Osteoblast (primary cell): ENCODE measurements at regions not wholly inside any gene's neighbourhood (a gene's known extent, or its start where the extent isn't known, plus 50 kb on each side); places are given as distances from the start of the nearest gene placed in this dataset.
"Not testable (repeated sequence)": the region's sequence is repeated elsewhere in the genome, so short reads cannot be mapped to it uniquely, and the experiment has no call there.

Experiments
- DNase-seq: peaks from one replicate; pipeline ENCODE4 v3.0.0; 2011; ENCODE audit warnings: low spot score, mixed read lengths; ENCODE audit not compliant: insufficient read length; ENCODE audit errors: missing footprints
- H2AFZ ChIP-seq: 2 replicates; pipeline ENCODE4 v1.6.0; 2011; ENCODE audit warnings: mild to moderate bottlenecking, low read length
- H3K27ac ChIP-seq: 2 replicates; pipeline ENCODE4 v1.5.1; 2011; ENCODE audit warnings: mild to moderate bottlenecking, low read depth, low read length, moderate library complexity
- H3K27me3 ChIP-seq: 2 replicates; pipeline ENCODE4 v1.6.0; 2012; ENCODE audit warnings: mild to moderate bottlenecking, control low read depth, inconsistent platforms, low read length, moderate library complexity; ENCODE audit not compliant: insufficient read depth
- H3K36me3 ChIP-seq: 2 replicates; pipeline ENCODE4 v1.5.1; 2011; ENCODE audit warnings: mild to moderate bottlenecking, low read length, control low read depth, moderate library complexity; ENCODE audit not compliant: insufficient read depth
- H3K4me1 ChIP-seq: 2 replicates; pipeline ENCODE4 v1.5.1; 2011; ENCODE audit warnings: mild to moderate bottlenecking, low read length, control low read depth, moderate library complexity; ENCODE audit not compliant: insufficient read depth
- H3K4me2 ChIP-seq: 2 replicates; pipeline ENCODE4 v1.6.0; 2011; ENCODE audit warnings: mild to moderate bottlenecking, low read length; ENCODE audit not compliant: insufficient read depth
- H3K4me3 ChIP-seq: fragments of 200-600 bp; sonication (generic); 3 replicates; pipeline ENCODE4 v1.5.1; 2012; ENCODE audit warnings: mild to moderate bottlenecking, low read length, inconsistent platforms; ENCODE audit not compliant: insufficient read depth
- H3K79me2 ChIP-seq: 2 replicates; pipeline ENCODE4 v1.6.0; 2012; ENCODE audit warnings: mild to moderate bottlenecking, low read length, control low read depth, inconsistent platforms; ENCODE audit not compliant: insufficient read depth
- H3K9me3 ChIP-seq: 2 replicates; pipeline ENCODE4 v1.5.1; 2011; ENCODE audit warnings: low read depth, low read length, control low read depth
- H4K20me1 ChIP-seq: 2 replicates; pipeline ENCODE4 v1.6.0; 2012; ENCODE audit warnings: mild to moderate bottlenecking, low read length, control low read depth; ENCODE audit not compliant: insufficient read depth
- CTCF ChIP-seq: IDR thresholded peaks from 2 replicates; pipeline ENCODE4 v1.5.1; 2011; ENCODE audit warnings: mild to moderate bottlenecking, low read depth, low read length, moderate library complexity; ENCODE audit errors: extremely low read depth

GRCh38 chr5:26415987-26416779 is 622.2 kb downstream of the CDH9 start:
- Histone ChIP-seq H3K36me3 (no peaks in the 10 kb centered on the region), H4K20me1 (no peaks in the 10 kb centered on the region), H2AFZ (no peak overlapping the region), H3K27me3 (no peaks in the 10 kb centered on the region), H3K27ac (no peak overlapping the region), H3K4me3 (no peak overlapping the region), H3K79me2 (no peaks in the 10 kb centered on the region), H3K4me2 (no peak overlapping the region), H3K9me3 (no peaks in the 10 kb centered on the region), H3K4me1 (no peaks in the 10 kb centered on the region)
- DNase-seq = no peak
- no peak for TF ChIP-seq CTCF

- Histone ChIP-seq H3K4me1 (no peaks in the 10 kb centered on the region), H3K27me3 (no peaks in the 10 kb centered on the region), H4K20me1 (no peaks in the 10 kb centered on the region), H3K79me2 (no peaks in the 10 kb centered on the region), H3K27ac (no peak overlapping the region), H3K9me3 (no peaks in the 10 kb centered on the region), H3K36me3 (no peaks in the 10 kb centered on the region), H2AFZ (no peak overlapping the region), H3K4me2 (no peak overlapping the region), H3K4me3 (no peak overlapping the region)
- TF ChIP-seq CTCF = no peak
- DNase-seq = no peak
Observed at GRCh38 chr5:26390608-26391007, 647.8 kb downstream of the CDH9 start.

DNA sequence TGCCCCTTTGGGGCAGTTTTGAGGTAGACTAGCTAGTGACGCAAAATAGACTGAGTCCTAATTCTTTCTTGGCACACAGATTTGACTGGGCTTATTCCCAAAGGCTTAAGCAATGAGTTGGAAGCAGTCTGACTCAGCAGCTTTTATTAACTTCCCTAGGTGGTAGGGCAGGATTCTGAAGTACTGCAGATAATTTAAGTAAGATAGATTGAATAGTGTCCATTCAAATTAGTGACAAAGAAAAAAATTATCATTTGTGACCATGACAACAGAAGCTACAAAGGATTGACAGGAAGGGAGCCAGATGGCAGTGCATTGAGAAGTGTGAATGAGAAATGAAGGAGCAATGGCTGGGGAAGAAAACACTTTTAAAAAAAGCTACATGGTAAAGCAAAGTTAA is 649.4 kb downstream of the CDH9 start:
- no peak overlapping the region for H3K4me2 ChIP-seq
- no peaks in the 10 kb centered on the region for H3K9me3 ChIP-seq
- no peak for TF ChIP-seq CTCF
- H3K27me3 ChIP-seq = no peaks in the 10 kb centered on the region
- H3K79me2 ChIP-seq = no peaks in the 10 kb centered on the region
- no peaks in the 10 kb centered on the region for H3K36me3 ChIP-seq
- no peak overlapping the region for H3K27ac ChIP-seq
- H3K4me3 ChIP-seq = no peak overlapping the region
- no peak for DNase-seq
- no peaks in the 10 kb centered on the region for H3K4me1 ChIP-seq
- H4K20me1 ChIP-seq = no peaks in the 10 kb centered on the region
- no peak overlapping the region for H2AFZ ChIP-seq

GRCh38 chr5:26386532-26386931 is 651.9 kb downstream of the CDH9 start:
- TF ChIP-seq CTCF = no peak
- DNase-seq = no peak
- H3K27me3 ChIP-seq = no peaks in the 10 kb centered on the region
- H3K4me1 ChIP-seq = no peaks in the 10 kb centered on the region
- H3K36me3 ChIP-seq = no peaks in the 10 kb centered on the region
- H3K9me3 ChIP-seq = no peaks in the 10 kb centered on the region
- no peak overlapping the region for H2AFZ ChIP-seq
- no peak overlapping the region for H3K4me2 ChIP-seq
- no peaks in the 10 kb centered on the region for H3K79me2 ChIP-seq
- H4K20me1 ChIP-seq = no peaks in the 10 kb centered on the region
- no peak overlapping the region for H3K4me3 ChIP-seq
- no peak overlapping the region for H3K27ac ChIP-seq

- H3K9me3 ChIP-seq, H3K4me2 ChIP-seq, H3K4me1 ChIP-seq, H3K79me2 ChIP-seq, H3K36me3 ChIP-seq, DNase-seq, H4K20me1 ChIP-seq, H3K27ac ChIP-seq, H3K27me3 ChIP-seq, H3K4me3 ChIP-seq, H2AFZ ChIP-seq: not testable (repeated sequence)
Observed at GRCh38 chr5:26364624-26365023, 673.8 kb downstream of the CDH9 start.
